ENCODE measurements at regions not wholly inside any gene's neighbourhood (a gene's known extent, or its start where the extent isn't known, plus 50 kb on each side); places are given as distances from the start of the nearest gene placed in this dataset.

- no peaks in the 10 kb centered on the region; the same call in 1 of the 2 replicates for H3K9me3 ChIP-seq (ENCODE audit: control insufficient read depth, insufficient read depth, low read length)
- H3K4me1 ChIP-seq (ENCODE audit: insufficient read depth, low read length) = no peaks in the 10 kb centered on the region
- no peak overlapping the region for H3K9ac ChIP-seq (ENCODE audit: low read depth, low read length)
- H3K36me3 ChIP-seq (ENCODE audit: insufficient read depth, low read length) = no peaks in the 10 kb centered on the region
These were observed 75.9 kb upstream of the RGS6 start for GRCh38 chr14:71856199-71856919.

DNA sequence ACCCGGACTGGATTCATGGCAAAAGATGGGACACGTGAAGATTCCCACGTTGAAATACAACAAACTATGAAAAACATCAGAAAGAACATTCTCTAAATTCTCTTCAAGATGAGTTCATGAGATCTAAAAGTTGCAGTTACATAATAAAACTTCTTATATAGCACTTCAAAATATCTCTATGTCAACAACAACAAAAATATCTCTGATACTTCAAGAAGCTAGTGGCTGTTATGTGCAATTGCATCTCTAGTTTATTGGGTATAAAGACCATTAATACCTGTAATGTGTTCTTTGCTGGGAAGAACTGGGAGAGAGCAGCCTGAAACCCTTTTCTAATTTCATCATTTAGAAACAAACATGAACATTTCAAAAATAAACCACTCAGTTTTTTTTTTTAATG, 69.2 kb upstream of the RGS6 start:
- H3K9me3 ChIP-seq (ENCODE audit: control insufficient read depth, insufficient read depth, low read length) = no peaks in the 10 kb centered on the region
- H3K4me1 ChIP-seq (ENCODE audit: insufficient read depth, low read length) = no peaks in the 10 kb centered on the region
- H3K9ac ChIP-seq (ENCODE audit: low read depth, low read length) = no peak overlapping the region
- no peaks in the 10 kb centered on the region for H3K36me3 ChIP-seq (ENCODE audit: insufficient read depth, low read length)

GRCh38 chr14:71863766-71864165, 68.5 kb upstream of the RGS6 start:
- Histone ChIP-seq H3K9me3 (ENCODE audit: control insufficient read depth, insufficient read depth, low read length) (no peaks in the 10 kb centered on the region), H3K9ac (ENCODE audit: low read depth, low read length) (no peak overlapping the region), H3K36me3 (ENCODE audit: insufficient read depth, low read length) (no peaks in the 10 kb centered on the region)

More at GRCh38 chr14:71863766-71864165, 68.5 kb upstream of the RGS6 start:
- H3K4me1 ChIP-seq (ENCODE audit: insufficient read depth, low read length) = no peaks in the 10 kb centered on the region

Data from ES-I3 (cell line).